Endothelial cell of umbilical vein (primary cell): ENCODE measurements at regions not wholly inside any gene's neighbourhood (a gene's known extent, or its start where the extent isn't known, plus 50 kb on each side); places are given as distances from the start of the nearest gene placed in this dataset.

Source experiments
- MAX ChIP-seq: IDR thresholded peaks from 2 replicates; pipeline ENCODE4 v1.6.1; 2011; ENCODE audit not compliant: insufficient read depth, insufficient read length
- POLR2A ChIP-seq: IDR thresholded peaks from 2 replicates; pipeline ENCODE4 v1.6.1; 2012; ENCODE audit warnings: low read depth, mild to moderate bottlenecking, control low read depth, low read length

GRCh38 chr13:89925107-89925506 is 1422.4 kb upstream of the MIR17HG start:
- TF ChIP-seq POLR2A (no peak), MAX (no peak)
